Kidney (tissue), 13 donors: ENCODE measurements at regions not wholly inside any gene's neighbourhood (a gene's known extent, or its start where the extent isn't known, plus 50 kb on each side); places are given as distances from the start of the nearest gene placed in this dataset.

ENCODE experiments used
- DNase-seq, 5 donors: peaks; one replicate each; pipeline ENCODE4 v3.0.0-alpha.2; 2013 to 2020
- FAIRE-seq: peaks from 2 replicates; lab custom pipeline; 2012; peaks lifted over from hg19 to GRCh38; lab: Jason Lieb, UNC
- H3K27ac ChIP-seq, 2 donors: one replicate each; pipeline ENCODE4 v1.7.0; 2013; ENCODE audit warnings: low read depth in 2 of 2, low read length in 2 of 2, inconsistent platforms in 1 of 2
- H3K27me3 ChIP-seq: one replicate; pipeline ENCODE4 v1.7.1; 2013; ENCODE audit warnings: low read length, inconsistent platforms; ENCODE audit not compliant: control insufficient read depth, insufficient read depth
- H3K36me3 ChIP-seq, 3 donors: one replicate each; pipeline versions ENCODE4 v1.7.0 to v1.7.1; 2013; ENCODE audit warnings: low read length in 3 of 3, control low read depth in 1 of 3, inconsistent platforms in 1 of 3; ENCODE audit not compliant: insufficient read depth in 3 of 3, control insufficient read depth in 2 of 3
- H3K4me1 ChIP-seq, 3 donors: one replicate each; pipeline versions ENCODE4 v1.7.0 to v1.7.1; 2013; ENCODE audit warnings: low read length in 3 of 3, inconsistent platforms in 1 of 3, low read depth in 1 of 3; ENCODE audit not compliant: control insufficient read depth in 2 of 3, insufficient read depth in 2 of 3
- H3K4me3 ChIP-seq, 3 donors: one replicate each; pipeline versions ENCODE4 v1.7.0 to v1.8.1; 2013; ENCODE audit warnings: low read length in 3 of 3, control low read depth in 1 of 3, inconsistent platforms in 1 of 3
- H3K9ac ChIP-seq, 3 donors: one replicate each; pipeline versions ENCODE4 v1.7.0 to v1.7.1; 2013; ENCODE audit warnings: low read length in 3 of 3, control low read depth in 1 of 3, inconsistent platforms in 1 of 3
- H3K9me3 ChIP-seq, 3 donors: one replicate each; pipeline versions ENCODE4 v1.7.0 to v1.7.1; 2013; ENCODE audit warnings: low read length in 3 of 3, control low read depth in 1 of 3, inconsistent platforms in 1 of 3; ENCODE audit not compliant: control insufficient read depth in 2 of 3, insufficient read depth in 1 of 3
- CTCF ChIP-seq: IDR thresholded peaks from 3 replicates; pipeline ENCODE4 v1.5.1; 2012; ENCODE audit warnings: mild to moderate bottlenecking, moderate library complexity, borderline replicate concordance; ENCODE audit not compliant: insufficient read depth; ENCODE audit errors: extremely low read depth
- intact Hi-C: fragments of 100-400 bp; cut with DNase I; formaldehyde crosslinking; loops from one replicate; pipeline ENCODE4 v1.11.1; 2022
- donor health status: control.
- donor health status: control.
- donor health status: control.
- donor health status: control.
- donor health status: control.
- donor health status: DM: yes; HTN: yes; CAD: no.
- donor health status: Normal renal cell carcinoma (clear cell type).

- DNase-seq, result no peak
- Histone ChIP-seq H3K27ac (no peak overlapping the region), H3K27me3 (no peaks in the 10 kb centered on the region), H3K9me3 (no peaks in the 10 kb centered on the region), H3K4me3 (no peak overlapping the region), H3K4me1 (no peaks in the 10 kb centered on the region), H3K36me3 (no peaks in the 10 kb centered on the region), H3K9ac (no peak overlapping the region)
- no peak for TF ChIP-seq CTCF
- intact Hi-C loops, result no loop called here
- FAIRE-seq, result no peak
Measured at GRCh38 chr3:132834356-132834755, 112.1 kb upstream of the NPHP3 start.

GRCh38 chr3:132829101-132829500 is 106.9 kb upstream of the NPHP3 start:
- no peak overlapping the region for H3K9ac ChIP-seq
- H3K27me3 ChIP-seq, result no peaks in the 10 kb centered on the region
- H3K9me3 ChIP-seq, result no peaks in the 10 kb centered on the region
- TF ChIP-seq CTCF, result no peak
- no peaks in the 10 kb centered on the region for H3K4me1 ChIP-seq
- FAIRE-seq, result no peak
- intact Hi-C loops, result no loop called here
- no peak overlapping the region for H3K27ac ChIP-seq
- no peak overlapping the region for H3K4me3 ChIP-seq
- H3K36me3 ChIP-seq, result no peaks in the 10 kb centered on the region
- DNase-seq, result no peak

- no peaks in the 10 kb centered on the region for H3K4me1 ChIP-seq
- no peak overlapping the region for H3K9ac ChIP-seq
- no peaks in the 10 kb centered on the region for H3K36me3 ChIP-seq
- no peak overlapping the region for H3K27ac ChIP-seq
- DNase-seq (no peak), FAIRE-seq (no peak)
- H3K9me3 ChIP-seq, result no peaks in the 10 kb centered on the region
- intact Hi-C loops, result no loop called here
- no peak overlapping the region for H3K4me3 ChIP-seq
- no peak for TF ChIP-seq CTCF
- H3K27me3 ChIP-seq, result no peaks in the 10 kb centered on the region
Measured at GRCh38 chr3:132822837-132823236, 100.6 kb upstream of the NPHP3 start.

GRCh38 chr3:132822266-132822665 is 100.1 kb upstream of the NPHP3 start:
- TF ChIP-seq CTCF, result no peak
- no peak for FAIRE-seq

More at GRCh38 chr3:132822266-132822665, 100.1 kb upstream of the NPHP3 start:
- Histone ChIP-seq H3K36me3 (no peaks in the 10 kb centered on the region), H3K9me3 (no peaks in the 10 kb centered on the region), H3K4me1 (no peaks in the 10 kb centered on the region), H3K4me3 (no peak overlapping the region), H3K9ac (no peak overlapping the region), H3K27me3 (no peaks in the 10 kb centered on the region), H3K27ac (no peak overlapping the region)
- intact Hi-C loops, result no loop called here
- DNase-seq, result no peak
